Esophagus muscularis mucosa (tissue), 4 donors: ENCODE measurements at regions not wholly inside any gene's neighbourhood (a gene's known extent, or its start where the extent isn't known, plus 50 kb on each side); places are given as distances from the start of the nearest gene placed in this dataset.

ENCODE experiments used
- EP300 ChIP-seq: sonication (generic); formaldehyde crosslinking; IDR thresholded peaks from one replicate; pipeline ENCODE4 v1.6.1; 2017; ENCODE audit warnings: antibody characterized with exemption
- POLR2A ChIP-seq: fragments of 450-650 bp; IDR thresholded peaks from one replicate; pipeline ENCODE4 v1.6.1; 2017; ENCODE audit warnings: antibody characterized with exemption, moderate library complexity, mild to moderate bottlenecking, low read depth
- POLR2AphosphoS5 ChIP-seq, 2 donors: sonication (generic); formaldehyde crosslinking; IDR thresholded peaks; one replicate each; pipeline ENCODE4 v1.6.1; 2017; ENCODE audit warnings: antibody characterized with exemption in 2 of 2
- TF ChIP-seq, protein P1 (sequence below), 3 experiments: fragments of 200-600 bp in 2 of 3; fragments of 450-650 bp in 1 of 3; sonication (generic) in 2 of 3; IDR thresholded peaks; one replicate each; pipeline ENCODE4 v1.5.1; 2017 to 2019; ENCODE audit warnings: antibody characterized with exemption in 3 of 3, mild to moderate bottlenecking in 2 of 3, moderate library complexity in 1 of 3

DNA sequence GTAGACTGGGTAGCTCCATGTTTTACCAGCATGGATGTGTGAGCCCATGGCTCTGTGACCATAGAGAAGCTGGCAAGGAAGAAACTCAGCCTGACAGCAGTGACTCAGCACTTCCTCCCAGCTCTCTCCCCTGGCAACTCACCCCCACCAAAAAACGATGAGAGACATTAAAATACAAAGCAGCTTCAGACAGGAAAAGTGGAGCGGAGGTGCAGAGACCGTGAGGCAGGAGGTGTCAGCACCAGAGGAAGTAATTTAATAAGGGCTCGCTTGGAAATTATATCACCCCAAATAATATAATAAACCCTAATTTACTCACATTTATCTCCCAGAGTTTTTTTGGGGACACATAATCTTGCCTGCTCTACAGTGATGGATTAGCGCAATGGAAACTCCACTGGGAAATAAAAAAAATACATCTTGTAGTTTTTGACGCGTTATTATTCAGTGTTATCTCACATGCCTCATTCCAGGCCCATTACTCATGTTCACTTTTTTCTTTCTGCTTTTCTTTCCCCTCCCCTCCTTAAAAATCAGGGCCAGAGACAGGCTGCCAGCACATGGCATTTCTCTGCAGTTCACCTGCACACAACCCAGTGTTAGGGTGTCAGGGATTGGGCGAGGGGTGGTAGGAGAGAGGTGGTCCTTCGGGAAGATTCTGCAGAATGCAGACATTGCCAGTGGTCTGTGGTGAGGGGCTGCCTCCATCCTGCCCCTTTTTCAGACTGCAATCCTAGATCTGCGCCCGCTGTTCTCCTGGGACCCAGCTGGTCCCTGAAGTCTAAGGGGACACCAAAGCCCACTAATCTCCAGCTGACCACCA lies 170.8 kb downstream of the BUD13 start:
- TF ChIP-seq, protein P1, sequence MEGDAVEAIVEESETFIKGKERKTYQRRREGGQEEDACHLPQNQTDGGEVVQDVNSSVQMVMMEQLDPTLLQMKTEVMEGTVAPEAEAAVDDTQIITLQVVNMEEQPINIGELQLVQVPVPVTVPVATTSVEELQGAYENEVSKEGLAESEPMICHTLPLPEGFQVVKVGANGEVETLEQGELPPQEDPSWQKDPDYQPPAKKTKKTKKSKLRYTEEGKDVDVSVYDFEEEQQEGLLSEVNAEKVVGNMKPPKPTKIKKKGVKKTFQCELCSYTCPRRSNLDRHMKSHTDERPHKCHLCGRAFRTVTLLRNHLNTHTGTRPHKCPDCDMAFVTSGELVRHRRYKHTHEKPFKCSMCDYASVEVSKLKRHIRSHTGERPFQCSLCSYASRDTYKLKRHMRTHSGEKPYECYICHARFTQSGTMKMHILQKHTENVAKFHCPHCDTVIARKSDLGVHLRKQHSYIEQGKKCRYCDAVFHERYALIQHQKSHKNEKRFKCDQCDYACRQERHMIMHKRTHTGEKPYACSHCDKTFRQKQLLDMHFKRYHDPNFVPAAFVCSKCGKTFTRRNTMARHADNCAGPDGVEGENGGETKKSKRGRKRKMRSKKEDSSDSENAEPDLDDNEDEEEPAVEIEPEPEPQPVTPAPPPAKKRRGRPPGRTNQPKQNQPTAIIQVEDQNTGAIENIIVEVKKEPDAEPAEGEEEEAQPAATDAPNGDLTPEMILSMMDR (IDR thresholded peaks at IDR 0.05), result no peak
- TF ChIP-seq POLR2A, result no peak
- TF ChIP-seq EP300, result no peak
- no peak for TF ChIP-seq POLR2AphosphoS5 (IDR thresholded peaks at IDR 0.05)
